Left renal cortex interstitium (tissue), 4 donors: ENCODE measurements at regions not wholly inside any gene's neighbourhood (a gene's known extent, or its start where the extent isn't known, plus 50 kb on each side); places are given as distances from the start of the nearest gene placed in this dataset.
"Not testable (repeated sequence)": the region's sequence is repeated elsewhere in the genome, so short reads cannot be mapped to it uniquely, and the experiment has no call there.

Experiments used
- DNase-seq, 4 donors: peaks; one replicate each; pipeline ENCODE4 v3.0.0-alpha.2; 2013; ENCODE audit warnings: low read depth in 4 of 4, low spot score in 2 of 4, missing footprints in 1 of 4

- no peak for DNase-seq
Measured at GRCh38 chr4:98828801-98829200, 100.1 kb downstream of the EIF4E start.

GRCh38 chr4:98827661-98828060 lies 101.3 kb downstream of the EIF4E start:
- no peak for DNase-seq

- DNase-seq, result no peak
Measured at GRCh38 chr4:98822144-98822543, 106.8 kb downstream of the EIF4E start.

GRCh38 chr4:98818116-98818515 lies 110.8 kb downstream of the EIF4E start:
- DNase-seq, result not testable (repeated sequence)

GRCh38 chr4:98816816-98817215 lies 112.1 kb downstream of the EIF4E start:
- DNase-seq, result no peak

GRCh38 chr4:98816386-98816785 lies 112.5 kb downstream of the EIF4E start:
- DNase-seq, result no peak

- DNase-seq, result no peak
Measured at GRCh38 chr4:98804403-98804802, 124.5 kb downstream of the EIF4E start.

- no peak for DNase-seq
Measured at GRCh38 chr4:98803251-98803650, 125.7 kb downstream of the EIF4E start.

GRCh38 chr4:98802770-98803198 lies 126.1 kb downstream of the EIF4E start:
- no peak for DNase-seq

- DNase-seq, result no peak
Measured at GRCh38 chr4:98801259-98801725, 127.6 kb downstream of the EIF4E start.

- no peak for DNase-seq
Measured at GRCh38 chr4:98796991-98797390, 131.9 kb downstream of the EIF4E start.

- DNase-seq, result no peak
Measured at GRCh38 chr4:98794565-98795205, 134.2 kb downstream of the EIF4E start.

GRCh38 chr4:98793658-98794057 lies 135.2 kb upstream of the TSPAN5 start:
- DNase-seq, result no peak

- DNase-seq, result no peak
Measured at GRCh38 chr4:98786866-98787265, 128.5 kb upstream of the TSPAN5 start.

- peak in 2 of 4 donors; percentile 17 to 29 for DNase-seq
Measured at GRCh38 chr4:98784947-98785706, 126.7 kb upstream of the TSPAN5 start.

GRCh38 chr4:98781641-98782357 lies 123.4 kb upstream of the TSPAN5 start:
- DNase-seq, result no peak

GRCh38 chr4:98780926-98781325 lies 122.5 kb upstream of the TSPAN5 start:
- no peak for DNase-seq

- no peak for DNase-seq
Measured at GRCh38 chr4:98779088-98779487, 120.7 kb upstream of the TSPAN5 start.

- no peak for DNase-seq
Measured at GRCh38 chr4:98778206-98778605, 119.8 kb upstream of the TSPAN5 start.

- DNase-seq, result no peak
Measured at GRCh38 chr4:98775672-98776071, 117.3 kb upstream of the TSPAN5 start.

GRCh38 chr4:98773638-98774037 lies 115.2 kb upstream of the TSPAN5 start:
- no peak for DNase-seq
